ENCODE measurements at regions not wholly inside any gene's neighbourhood (a gene's known extent, or its start where the extent isn't known, plus 50 kb on each side); places are given as distances from the start of the nearest gene placed in this dataset.

GRCh38 chr15:79592126-79592525 lies 160.0 kb downstream of the MINAR1 start:
- TF ChIP-seq CTCF (IDR thresholded peaks at IDR 0.05), result no peak
- no peak for TF ChIP-seq EP300 (IDR thresholded peaks at IDR 0.05)
- no peak for TF ChIP-seq POLR2A (IDR thresholded peaks at IDR 0.05; ENCODE audit: low read depth)
- TF ChIP-seq POLR2AphosphoS5 (IDR thresholded peaks at IDR 0.05), result no peak
